Stimulated activated CD4-positive, alpha-beta T cell treated with anti-CD3 and anti-CD28 coated beads, Interleukin-1b, Interleukin-23, amount 100 ng/mL, for 4 hours (primary cell): ENCODE measurements at regions not wholly inside any gene's neighbourhood (a gene's known extent, or its start where the extent isn't known, plus 50 kb on each side); places are given as distances from the start of the nearest gene placed in this dataset.
A peak's percentile ranks its signal among the peaks of the same experiment; 100 is the strongest.

ENCODE experiments used
- DNase-seq, 2 donors: peaks; one replicate each; pipeline ENCODE4 v3.0.0-alpha.2; 2020; ENCODE audit warnings: low read depth in 2 of 2

DNA sequence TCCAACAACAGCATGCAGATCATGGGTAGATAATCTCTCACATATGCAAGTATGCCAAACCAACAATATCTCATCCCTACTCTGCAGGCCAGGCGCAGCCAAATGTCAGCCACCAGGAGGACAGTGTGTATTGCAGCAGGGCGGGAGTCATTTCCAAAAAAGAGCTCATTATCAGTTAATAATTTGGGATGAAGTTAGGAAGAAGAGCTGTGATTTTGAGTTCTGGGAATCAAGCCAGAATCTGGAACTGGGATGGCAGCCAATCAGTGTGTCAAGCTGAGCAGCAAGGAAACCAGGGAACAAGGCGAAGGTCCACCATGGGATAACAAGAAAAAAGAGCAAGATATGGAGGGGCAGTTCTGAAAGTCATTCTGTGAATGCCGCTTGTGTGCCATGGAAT, 88.2 kb upstream of the CAMK2D start:
- no peak for DNase-seq

DNA sequence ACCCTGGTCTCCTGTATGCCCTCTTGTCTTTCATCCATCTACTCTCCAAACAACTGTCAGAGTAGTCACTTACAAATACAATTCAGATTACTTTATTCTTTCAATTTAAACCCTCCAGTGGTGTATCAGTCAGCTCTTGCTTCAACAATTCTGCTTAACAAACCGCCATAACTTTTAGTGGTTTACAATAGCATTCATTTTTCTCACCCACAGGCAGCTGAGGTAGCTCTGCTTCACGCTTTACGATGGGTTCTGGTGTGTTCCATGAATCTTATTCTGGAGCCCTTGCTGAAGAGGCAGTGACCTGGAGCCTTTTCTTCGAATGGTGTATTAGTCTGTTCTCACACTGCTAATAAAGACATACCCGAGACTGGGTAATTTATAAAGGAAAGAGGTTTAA, 86.2 kb upstream of the CAMK2D start:
- DNase-seq, result no peak

DNA sequence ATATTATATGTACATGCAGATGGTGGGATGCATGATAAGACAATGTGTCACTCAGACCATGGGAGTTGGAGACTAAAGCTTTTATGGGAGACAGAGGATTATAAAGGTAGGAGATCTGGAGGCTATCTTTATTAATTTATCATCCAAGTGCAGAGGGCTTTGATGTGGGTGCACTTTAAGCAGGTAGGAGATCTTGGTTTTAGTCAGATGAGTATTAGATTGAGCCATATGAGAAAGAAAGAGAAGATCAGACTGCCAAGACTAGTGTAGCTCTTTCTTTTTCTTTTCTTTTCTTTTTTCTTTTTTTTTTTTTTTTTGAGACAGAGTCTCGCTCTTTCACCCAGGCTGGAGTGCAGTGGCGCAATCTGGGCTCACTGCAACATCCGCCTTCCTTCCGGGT, 84.9 kb upstream of the CAMK2D start:
- no peak for DNase-seq

DNA sequence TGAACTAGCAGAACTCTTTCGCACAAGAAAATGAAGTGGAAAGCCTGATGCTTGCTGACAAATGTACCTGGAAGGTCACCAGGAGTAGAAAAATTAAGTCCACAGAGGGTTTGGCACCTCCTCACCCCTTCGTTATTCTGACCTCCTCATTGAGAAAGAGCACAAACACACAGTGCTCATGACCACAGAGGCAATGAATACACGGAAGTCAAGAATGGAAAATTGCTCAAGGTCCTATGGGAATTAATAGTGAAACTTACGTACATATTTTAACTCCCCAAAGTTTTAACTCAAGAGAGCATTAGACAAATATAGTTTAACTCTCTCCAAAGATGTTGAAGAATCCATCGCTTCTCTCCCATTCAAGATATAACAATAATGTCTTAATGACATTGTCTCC, 83.6 kb upstream of the CAMK2D start:
- DNase-seq, result no peak

DNA sequence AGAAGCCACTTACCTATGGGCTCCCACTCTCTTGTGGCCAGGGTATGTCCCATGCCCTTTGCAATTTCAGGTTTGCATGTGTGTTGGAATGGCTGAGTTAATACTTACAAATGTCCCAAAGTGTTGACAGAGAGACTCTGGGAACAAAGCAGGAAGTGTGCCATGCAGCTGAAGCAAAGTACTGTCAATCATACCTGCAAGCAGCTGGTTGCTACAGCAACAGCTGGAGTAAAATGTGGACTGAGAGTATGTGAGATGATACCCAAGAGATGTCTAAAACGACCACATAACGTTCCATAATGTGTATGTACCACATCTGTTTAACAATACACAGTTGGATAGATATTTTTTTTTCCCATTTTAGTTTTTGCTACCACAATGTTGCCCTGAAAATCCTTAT, 82.8 kb upstream of the CAMK2D start:
- DNase-seq, result no peak

DNA sequence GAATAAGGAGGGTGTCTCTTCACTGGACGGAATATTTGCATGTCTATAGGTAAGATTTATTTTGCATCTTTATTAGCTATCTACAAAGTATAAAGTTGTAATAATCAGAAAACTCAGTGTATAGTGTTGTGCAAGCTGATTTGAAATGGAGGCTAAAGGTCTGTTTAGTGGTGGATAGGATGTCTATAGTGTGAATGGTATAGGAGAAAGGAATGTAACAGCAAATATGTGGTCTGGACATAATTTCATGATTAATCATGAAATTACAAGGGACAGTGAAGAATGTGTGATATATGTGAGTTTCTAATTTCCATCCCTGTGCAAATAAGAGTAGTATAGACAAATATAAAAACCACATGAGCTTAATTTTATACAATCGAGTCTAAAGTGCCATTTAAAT, 79.3 kb upstream of the CAMK2D start:
- DNase-seq, result no peak

DNA sequence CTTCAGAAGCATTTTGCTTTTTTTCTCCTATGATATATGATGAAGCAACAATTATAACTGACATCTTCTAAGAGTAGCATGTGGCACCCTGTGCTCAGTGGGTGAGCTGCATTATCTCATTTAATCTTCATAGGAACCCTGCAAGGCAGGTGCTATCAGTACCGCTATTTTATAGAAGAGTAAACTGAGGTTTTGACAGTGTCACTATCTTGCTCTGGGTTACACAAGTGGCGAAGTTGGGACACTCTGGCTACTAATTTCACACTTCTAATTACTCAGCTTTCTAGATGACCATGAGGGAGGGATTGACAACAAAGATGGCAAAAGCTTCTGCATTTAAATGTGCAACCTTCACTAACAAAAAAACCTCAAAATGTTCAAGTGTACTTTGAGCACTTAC, 76.9 kb upstream of the CAMK2D start:
- DNase-seq, result no peak

DNA sequence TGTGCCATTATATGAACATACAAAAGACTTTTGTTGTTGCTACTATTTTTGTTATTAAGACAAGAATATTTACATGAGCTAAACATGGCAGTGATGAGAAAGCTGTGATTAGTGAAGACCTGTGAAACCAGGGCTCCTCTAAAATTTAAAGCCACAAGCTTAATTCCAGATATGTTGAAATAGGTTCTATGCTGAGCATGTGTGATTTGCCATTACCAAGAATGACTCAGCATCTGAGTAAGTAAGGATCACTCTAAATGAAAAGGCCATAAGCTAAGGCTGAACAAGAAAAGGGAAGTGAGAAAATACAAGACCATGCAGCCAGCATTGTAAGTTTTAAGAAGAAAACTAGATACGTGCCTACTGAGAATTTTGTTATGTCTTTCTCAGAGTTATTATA, 75.9 kb upstream of the CAMK2D start:
- no peak for DNase-seq

DNA sequence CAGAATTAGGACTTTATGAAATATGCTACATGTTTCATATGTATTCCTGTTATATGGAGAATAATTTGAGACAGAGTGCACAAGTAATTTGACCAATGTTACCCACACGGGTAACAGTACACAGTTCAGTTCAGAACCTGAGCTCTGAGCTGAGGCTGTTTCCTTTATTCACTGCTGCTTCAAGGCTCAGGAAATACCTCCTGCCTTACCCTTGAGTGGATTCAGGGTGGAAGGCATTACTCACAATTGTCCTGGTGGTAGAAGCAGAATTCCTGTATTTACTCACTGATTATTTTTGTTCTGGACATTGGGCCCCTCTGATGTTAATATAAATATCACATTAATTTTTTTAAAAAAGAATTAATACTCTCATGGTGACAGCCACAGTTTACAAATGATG, 73.5 kb upstream of the CAMK2D start:
- no peak for DNase-seq

DNA sequence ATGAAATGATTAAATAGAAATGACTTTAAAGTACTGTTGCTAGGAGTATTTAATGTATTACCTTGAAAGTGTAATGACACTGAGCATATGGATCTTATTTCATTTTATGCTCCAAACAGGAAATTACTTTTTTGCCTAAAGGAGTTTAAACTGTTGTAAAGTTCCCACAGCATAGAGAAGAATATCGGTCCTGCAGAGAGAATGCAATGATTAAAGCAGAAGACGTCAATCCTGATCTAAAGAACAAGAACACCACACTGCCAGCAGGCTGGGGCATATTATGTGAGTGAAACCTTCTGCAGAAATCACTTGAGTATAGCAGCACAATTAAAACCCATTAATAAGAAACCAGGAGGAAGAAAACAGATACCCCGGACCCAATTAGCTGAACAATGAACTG, 72.8 kb upstream of the CAMK2D start:
- DNase-seq, result no peak

DNA sequence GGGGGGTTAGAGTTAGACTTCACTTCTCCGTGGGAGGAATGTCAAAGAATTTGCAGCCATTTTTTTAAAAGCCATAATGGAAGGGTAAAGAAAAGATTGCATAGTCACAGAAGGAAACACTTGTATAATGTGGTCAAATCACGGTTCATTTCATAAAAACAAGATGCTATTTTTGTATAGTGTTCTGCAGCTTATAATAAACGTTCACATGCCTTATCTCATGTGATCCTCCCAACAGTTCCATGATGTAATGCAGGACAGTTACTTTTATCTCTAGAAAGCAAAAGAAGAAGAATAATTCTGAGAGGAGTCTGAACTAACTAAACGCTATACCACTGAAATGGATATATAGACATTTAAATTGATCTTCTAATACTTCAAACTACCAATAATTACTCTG, 71.3 kb upstream of the CAMK2D start:
- DNase-seq, result no peak

DNA sequence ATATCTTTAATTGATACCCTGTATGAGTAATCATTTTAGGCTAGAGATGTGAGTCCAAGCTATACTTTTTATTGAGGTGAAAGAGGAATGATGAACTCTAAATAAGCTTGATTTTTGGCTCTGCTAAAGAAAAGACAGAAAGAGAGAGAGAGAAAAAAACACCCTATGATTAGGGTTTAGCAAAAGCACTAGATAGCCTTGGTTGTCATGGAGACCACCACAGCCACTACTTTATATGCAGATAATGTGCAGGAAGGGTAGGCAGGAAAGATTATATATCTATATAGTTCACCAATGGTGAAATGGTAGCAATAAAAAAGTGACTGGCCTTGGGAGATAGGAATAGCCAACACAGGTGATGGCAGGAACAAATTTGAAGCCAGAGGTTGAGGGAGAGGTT, 69.9 kb upstream of the CAMK2D start:
- no peak for DNase-seq

DNA sequence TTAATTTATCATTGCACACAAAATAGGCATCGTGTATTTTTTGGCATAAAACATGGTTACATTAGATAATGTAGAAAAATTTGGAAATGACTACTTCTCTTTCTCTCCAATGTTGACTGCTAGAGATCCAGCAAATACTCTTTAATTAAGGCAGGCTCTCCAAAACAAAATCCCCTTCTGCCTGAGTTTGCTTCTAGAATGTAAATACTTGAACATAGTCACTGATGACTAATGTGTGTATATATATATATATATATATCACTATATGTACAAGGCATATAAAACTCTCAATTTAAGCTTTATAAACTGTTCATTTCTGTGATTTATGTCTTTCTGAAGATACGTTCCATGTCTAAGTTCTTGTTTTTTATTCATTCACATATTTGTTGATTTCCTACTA, 67.2 kb upstream of the CAMK2D start:
- DNase-seq, result no peak

DNA sequence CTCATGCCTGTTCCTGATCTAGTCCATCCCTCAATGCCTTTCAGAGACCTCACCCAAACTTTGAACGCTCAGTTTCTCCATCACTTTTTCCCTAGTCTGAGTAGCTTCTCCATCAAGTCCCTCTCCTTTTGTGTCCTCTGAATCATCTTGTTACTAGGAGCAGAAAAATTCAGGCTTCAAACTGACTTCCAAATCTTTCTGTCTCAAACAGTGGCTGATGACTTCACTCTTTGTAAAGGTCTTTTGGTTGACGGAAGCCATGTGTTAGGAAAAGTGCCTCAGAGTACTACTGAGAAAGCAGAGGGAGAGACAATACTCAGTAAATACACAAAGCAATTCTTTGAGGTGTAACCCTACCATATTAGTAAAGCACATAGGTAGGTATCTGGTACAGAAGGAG, 65.7 kb upstream of the CAMK2D start:
- DNase-seq, result no peak

DNA sequence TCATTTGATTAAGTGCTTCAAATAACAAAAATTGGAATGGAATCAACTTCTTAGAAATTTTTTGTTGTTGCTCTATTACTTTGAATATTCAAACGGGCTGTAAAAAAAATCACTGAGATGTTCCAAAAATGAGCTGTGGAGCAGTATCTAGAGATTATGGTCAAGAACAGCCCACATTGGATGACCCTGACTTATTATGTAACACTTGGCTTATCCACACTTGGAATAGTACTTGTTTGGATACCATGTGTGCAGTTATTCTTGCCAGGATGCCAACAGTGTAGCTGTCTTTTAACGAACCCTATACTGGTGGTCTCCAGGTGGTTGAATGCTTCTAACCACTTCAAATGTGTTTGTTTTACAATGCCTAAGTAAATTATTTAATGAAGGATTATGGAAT, 64.9 kb upstream of the CAMK2D start:
- DNase-seq, result no peak

DNA sequence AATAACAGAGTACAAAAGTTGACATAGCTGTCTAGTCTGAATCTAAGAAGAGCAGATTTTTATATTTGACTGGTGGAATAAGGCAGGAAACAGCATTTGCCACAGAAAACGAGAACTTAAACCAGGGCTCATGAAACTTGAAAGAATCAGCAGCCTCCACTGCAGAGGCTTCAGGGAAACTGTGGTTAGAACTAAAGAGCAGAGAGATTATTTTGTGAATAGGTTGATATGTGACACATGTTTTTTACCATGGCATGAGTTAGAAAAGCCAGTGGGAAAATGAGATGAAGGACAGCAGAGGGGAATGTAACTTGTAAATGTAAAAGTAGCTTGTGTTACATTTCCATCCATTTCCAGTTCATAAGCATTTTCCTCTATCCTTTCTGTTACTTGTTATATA, 63.7 kb upstream of the CAMK2D start:
- DNase-seq, result peak in 1 of 2 donors; percentile 3

DNA sequence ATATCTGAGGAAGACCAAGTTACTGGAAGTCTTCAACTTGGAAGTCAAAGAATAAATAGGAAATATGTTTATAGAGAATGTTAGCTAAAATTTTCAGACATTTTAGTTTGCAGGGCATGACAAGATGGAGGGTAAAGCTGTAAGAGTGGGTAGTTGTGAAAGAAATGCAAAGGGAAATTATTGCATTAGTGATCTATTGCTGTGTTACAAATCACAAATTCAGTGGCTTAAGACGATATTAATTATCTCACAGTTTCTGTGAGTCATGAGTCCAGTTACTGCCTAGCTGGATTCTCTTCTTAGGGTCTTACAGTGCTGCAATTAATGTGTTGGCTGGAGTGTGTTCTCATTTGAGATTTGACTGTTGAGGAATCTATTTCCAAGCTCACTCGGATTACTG, 62.9 kb upstream of the CAMK2D start:
- DNase-seq, result no peak

DNA sequence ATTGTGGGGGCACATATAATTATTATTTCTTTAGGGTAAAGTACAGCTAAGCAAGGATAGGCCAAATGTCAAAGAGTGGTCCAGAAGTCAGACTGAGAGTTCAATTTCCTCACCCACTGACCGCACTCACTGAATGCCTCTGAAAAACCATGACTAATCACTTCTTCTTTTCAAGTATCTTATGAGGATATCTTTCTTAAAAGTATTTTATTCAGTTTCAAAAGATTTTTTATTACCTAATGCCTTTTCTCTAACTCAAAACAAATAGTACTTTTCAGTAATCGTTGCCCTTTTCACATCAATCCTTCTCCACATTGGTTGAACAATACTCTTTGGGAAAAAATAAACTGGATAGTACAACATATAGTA, 61.7 kb upstream of the CAMK2D start:
- no peak for DNase-seq

DNA sequence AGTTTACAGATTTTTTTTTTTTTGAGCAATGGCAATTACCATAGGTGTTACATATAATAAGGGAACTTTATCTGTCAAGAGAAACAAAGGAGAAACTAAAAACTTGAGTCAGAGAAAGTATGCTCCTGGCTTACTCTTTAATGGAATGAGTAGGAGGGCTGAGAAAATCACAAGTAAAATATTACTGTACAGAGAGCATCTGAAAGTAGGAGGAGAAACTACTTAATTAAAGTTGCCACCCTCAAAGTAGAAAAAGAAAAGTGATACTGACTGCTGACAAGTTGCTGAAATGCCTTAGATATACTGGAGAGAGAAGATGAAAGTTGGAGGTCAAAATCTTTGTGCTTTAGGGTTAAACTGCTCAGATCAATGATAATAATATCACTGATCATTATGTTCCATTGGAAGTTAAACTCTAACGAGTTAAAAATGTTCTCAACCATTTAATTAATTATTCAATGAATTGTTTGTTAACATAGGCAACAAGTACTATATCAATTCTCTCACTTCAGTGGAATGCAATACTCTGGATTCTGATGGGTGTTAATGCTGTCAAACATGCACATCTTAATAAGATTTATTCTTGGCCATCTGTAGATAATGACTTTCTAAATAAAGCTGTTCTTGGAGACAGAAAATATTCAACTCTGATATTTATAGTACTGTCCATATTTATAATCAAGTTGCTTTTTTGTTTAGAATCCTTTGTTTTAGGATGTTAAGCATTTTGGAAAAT, 61.2 kb upstream of the CAMK2D start:
- no peak for DNase-seq

DNA sequence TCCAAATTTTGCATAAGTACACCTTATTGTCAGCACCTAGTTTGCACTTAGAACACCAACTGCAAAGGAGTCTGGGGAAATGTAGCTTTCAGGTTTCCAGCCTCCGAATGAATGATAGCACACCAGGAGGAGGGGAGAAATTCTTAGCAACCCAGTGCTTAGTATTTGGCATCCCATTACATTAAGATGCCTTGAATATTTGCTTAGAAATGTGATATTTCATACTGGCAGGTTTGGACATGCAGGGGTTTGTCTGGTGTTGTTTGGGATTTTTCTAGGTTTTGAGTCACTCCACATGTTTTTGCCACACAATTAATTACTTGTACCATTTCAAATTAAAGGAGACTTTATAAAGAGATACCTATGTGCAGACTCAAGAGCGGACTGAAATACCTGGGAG, 60.3 kb upstream of the CAMK2D start:
- no peak for DNase-seq

DNA sequence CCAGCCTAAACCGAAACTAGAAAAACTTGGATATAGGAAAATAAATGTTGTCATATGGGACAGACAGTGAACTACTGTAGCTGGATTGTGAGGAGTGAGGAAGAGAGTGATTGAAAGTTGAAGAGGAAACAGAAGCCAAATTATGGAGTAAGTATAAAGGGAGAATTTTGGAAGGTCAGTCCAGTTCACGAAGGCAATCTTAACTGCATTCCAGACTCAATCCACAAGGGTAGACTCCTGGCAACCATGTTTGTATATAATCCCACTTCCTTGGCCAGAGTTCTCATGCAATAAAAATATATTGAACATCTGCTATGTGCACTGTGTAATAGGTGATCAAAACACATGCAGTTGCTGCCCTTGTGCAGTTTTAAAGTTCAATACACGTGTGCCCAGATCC, 58.6 kb upstream of the CAMK2D start:
- DNase-seq, result no peak

DNA sequence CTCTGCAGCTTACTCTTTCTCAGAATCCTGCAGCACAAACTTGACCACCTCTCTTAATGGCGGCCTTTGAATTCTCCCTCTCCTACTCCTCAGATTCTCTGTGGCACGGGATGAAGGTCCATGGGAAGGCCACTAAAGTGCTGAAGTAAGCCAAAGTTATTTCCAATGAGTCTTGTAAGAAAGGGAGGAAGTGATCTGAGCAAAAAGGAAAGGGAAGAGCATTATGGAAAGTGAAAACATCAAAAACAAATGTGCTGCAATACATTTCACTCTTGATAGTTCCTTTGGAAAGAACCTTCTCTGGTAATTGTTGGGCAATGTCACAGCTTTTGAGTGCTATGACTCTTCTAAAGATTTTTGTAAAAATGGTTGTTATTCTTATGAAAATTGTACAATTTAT, 54.3 kb upstream of the CAMK2D start:
- no peak for DNase-seq

DNA sequence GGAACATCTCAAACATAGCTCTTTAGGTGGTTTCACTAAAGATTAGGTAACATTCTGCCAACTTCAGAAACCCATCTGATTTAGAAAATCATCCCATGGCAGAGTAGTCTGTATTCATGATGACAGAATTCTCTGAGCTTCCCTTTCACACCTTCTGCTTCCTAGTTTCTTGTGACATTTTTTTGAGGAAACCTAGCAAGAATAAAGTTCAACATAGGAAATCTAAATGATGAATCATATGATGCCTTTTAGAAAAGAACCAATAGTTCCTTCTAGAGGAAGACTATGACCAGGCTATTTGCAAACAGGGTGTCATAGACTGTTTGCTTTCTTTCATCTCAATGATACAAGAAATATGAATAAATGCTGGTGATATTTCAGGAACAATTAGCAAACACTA, 49.8 kb upstream of the CAMK2D start:
- DNase-seq, result no peak
